ENCODE measurements at regions not wholly inside any gene's neighbourhood (a gene's known extent, or its start where the extent isn't known, plus 50 kb on each side); places are given as distances from the start of the nearest gene placed in this dataset.

- DNase-seq: no peak
- Histone ChIP-seq H3K36me3 (no peaks in the 10 kb centered on the region), H3K27ac (no peak overlapping the region), H3K27me3 (no peaks in the 10 kb centered on the region), H3K4me1 (no peaks in the 10 kb centered on the region), H3K9me3 (no peaks in the 10 kb centered on the region), H3K4me3 (no peak overlapping the region)
- intact Hi-C loops (cut with DNase I): no loop called here
- TF ChIP-seq, protein P1, sequence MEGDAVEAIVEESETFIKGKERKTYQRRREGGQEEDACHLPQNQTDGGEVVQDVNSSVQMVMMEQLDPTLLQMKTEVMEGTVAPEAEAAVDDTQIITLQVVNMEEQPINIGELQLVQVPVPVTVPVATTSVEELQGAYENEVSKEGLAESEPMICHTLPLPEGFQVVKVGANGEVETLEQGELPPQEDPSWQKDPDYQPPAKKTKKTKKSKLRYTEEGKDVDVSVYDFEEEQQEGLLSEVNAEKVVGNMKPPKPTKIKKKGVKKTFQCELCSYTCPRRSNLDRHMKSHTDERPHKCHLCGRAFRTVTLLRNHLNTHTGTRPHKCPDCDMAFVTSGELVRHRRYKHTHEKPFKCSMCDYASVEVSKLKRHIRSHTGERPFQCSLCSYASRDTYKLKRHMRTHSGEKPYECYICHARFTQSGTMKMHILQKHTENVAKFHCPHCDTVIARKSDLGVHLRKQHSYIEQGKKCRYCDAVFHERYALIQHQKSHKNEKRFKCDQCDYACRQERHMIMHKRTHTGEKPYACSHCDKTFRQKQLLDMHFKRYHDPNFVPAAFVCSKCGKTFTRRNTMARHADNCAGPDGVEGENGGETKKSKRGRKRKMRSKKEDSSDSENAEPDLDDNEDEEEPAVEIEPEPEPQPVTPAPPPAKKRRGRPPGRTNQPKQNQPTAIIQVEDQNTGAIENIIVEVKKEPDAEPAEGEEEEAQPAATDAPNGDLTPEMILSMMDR (IDR thresholded peaks at IDR 0.05): no peak
- no peak for TF ChIP-seq POLR2A (IDR thresholded peaks at IDR 0.05)
- ATAC-seq: no peak
- WGBS, 4 donors: 72 to 77% (median 73%) methylated on average over 3 of the region's 3 CpGs
These were observed 226.1 kb downstream of the CDC14C start for GRCh38 chr7:49150486-49150885.

DNA sequence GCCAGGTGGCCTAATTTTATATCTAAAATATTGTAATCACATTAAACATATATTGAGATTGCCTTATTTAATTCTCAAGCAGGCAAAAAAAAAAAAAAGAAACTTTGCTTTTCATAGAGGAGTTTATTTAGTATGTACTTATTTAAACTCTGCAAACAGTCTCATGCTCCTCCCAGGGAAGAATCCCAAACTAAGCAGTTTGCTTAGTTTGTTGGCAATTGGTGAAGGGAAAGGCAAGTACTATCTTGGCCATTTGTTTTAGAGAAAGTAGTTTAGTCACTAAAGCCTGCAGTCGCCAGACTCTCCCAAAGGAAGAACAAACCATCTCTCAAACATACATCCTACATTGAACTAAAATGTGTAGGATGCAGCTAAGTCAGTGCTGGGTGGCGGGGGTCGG is 226.8 kb downstream of the CDC14C start:
- Histone ChIP-seq H3K27ac (no peak overlapping the region), H3K4me3 (no peak overlapping the region), H3K36me3 (no peaks in the 10 kb centered on the region), H3K27me3 (no peaks in the 10 kb centered on the region), H3K4me1 (no peaks in the 10 kb centered on the region), H3K9me3 (no peaks in the 10 kb centered on the region)
- TF ChIP-seq, protein P1 (IDR thresholded peaks at IDR 0.05): no peak
- TF ChIP-seq POLR2A (IDR thresholded peaks at IDR 0.05): no peak
- 68 to 88% (median 75%) methylated on average over 3 of the region's 3 CpGs for WGBS, 4 donors
- DNase-seq (no peak), ATAC-seq (no peak)
- intact Hi-C loops (cut with DNase I): no loop called here

GRCh38 chr7:49158321-49158720 is 234.0 kb downstream of the CDC14C start:
- ATAC-seq (no peak), DNase-seq (no peak)
- Histone ChIP-seq H3K4me3 (no peak overlapping the region), H3K36me3 (no peaks in the 10 kb centered on the region), H3K27me3 (no peaks in the 10 kb centered on the region), H3K4me1 (no peaks in the 10 kb centered on the region), H3K9me3 (no peaks in the 10 kb centered on the region), H3K27ac (no peak overlapping the region)
- 61 to 69% (median 65%) methylated on average over 2 of the region's 2 CpGs for WGBS, 4 donors
- TF ChIP-seq, protein P1 (IDR thresholded peaks at IDR 0.05): no peak
- TF ChIP-seq POLR2A (IDR thresholded peaks at IDR 0.05): no peak
- intact Hi-C loops (cut with DNase I): no loop called here

- DNase-seq (no peak), ATAC-seq (no peak)
- no peaks in the 10 kb centered on the region for H3K27me3 ChIP-seq
- H3K36me3 ChIP-seq: no peaks in the 10 kb centered on the region
- H3K9me3 ChIP-seq: no peaks in the 10 kb centered on the region
- intact Hi-C loops (cut with DNase I): no loop called here
- H3K27ac ChIP-seq: no peak overlapping the region
- no peak for TF ChIP-seq POLR2A (IDR thresholded peaks at IDR 0.05)
- no peak overlapping the region for H3K4me3 ChIP-seq
- no peaks in the 10 kb centered on the region for H3K4me1 ChIP-seq
- WGBS, 4 donors: 47 to 60% (median 50%) methylated on average over 4 of the region's 4 CpGs
These were observed 235.2 kb downstream of the CDC14C start for GRCh38 chr7:49159536-49159935.

GRCh38 chr7:49166441-49166840 is 242.1 kb downstream of the CDC14C start:
- H3K4me1 ChIP-seq: no peaks in the 10 kb centered on the region
- intact Hi-C loops (cut with DNase I): no loop called here
- no peak for TF ChIP-seq POLR2A (IDR thresholded peaks at IDR 0.05)
- TF ChIP-seq, protein P1 (IDR thresholded peaks at IDR 0.05): peak in 1 of 12 donors; percentile 6
- H3K9me3 ChIP-seq: no peaks in the 10 kb centered on the region
- WGBS, 4 donors: 70 to 88% (median 77%) methylated on average over 1 of the region's 1 CpG
- H3K36me3 ChIP-seq: no peaks in the 10 kb centered on the region
- ATAC-seq: no peak
- no peaks in the 10 kb centered on the region for H3K27me3 ChIP-seq
- H3K4me3 ChIP-seq: no peak overlapping the region
- DNase-seq: no peak
- H3K27ac ChIP-seq: no peak overlapping the region

Measured in heart left ventricle (tissue), 16 donors.